CD4-positive, alpha-beta T cell treated with Interleukin-4 for 4 hours (primary cell): ENCODE measurements at regions not wholly inside any gene's neighbourhood (a gene's known extent, or its start where the extent isn't known, plus 50 kb on each side); places are given as distances from the start of the nearest gene placed in this dataset.
"Not testable (repeated sequence)": the region's sequence is repeated elsewhere in the genome, so short reads cannot be mapped to it uniquely, and the experiment has no call there.

Source experiments
- DNase-seq: peaks from one replicate; pipeline ENCODE4 v3.0.0-alpha.2; 2020

DNA sequence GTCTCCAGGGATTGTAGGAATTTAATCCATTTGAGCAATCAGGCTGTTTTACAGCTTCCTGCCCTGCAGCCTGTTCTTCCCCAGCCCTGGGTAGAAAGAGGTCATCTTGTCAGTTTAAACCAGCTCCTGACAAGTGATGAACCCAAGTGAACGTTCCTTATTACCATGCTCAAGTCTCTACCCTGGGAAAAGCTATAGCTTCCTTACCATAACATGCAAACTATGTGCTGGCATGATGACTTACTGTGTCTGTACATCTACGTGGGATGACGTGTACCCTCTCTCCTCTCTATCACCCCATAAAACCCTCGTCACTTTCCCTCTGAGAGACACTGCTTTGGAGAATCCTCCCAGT, 452.2 kb downstream of the XYLT1 start:
- no peak for DNase-seq

DNA sequence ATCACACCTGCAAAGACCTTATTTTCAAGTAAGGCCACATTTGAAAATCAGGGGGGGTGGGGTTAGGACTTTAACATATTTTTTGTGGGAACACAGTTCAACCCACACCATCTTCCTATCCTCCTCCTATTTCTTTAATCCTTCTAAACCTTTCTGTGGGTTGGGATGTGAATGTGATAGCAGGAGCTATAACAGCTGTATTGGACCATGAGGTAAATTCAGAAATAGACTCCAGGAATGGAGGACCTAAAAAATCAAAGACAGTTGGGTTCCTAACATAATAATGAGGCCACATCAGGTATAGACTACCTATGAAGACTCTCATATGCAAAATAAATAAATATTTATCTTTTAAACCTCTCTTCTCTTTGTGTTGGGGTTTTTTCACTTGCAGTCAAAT, 451.4 kb downstream of the XYLT1 start:
- no peak for DNase-seq

GRCh38 chr16:17023606-17024005, 447.2 kb downstream of the XYLT1 start:
- DNase-seq: no peak

GRCh38 chr16:17024514-17024913, 446.2 kb downstream of the XYLT1 start:
- DNase-seq: no peak

- DNase-seq: peak; percentile 41
Measured at GRCh38 chr16:17026600-17027242, 444.0 kb downstream of the XYLT1 start.

DNA sequence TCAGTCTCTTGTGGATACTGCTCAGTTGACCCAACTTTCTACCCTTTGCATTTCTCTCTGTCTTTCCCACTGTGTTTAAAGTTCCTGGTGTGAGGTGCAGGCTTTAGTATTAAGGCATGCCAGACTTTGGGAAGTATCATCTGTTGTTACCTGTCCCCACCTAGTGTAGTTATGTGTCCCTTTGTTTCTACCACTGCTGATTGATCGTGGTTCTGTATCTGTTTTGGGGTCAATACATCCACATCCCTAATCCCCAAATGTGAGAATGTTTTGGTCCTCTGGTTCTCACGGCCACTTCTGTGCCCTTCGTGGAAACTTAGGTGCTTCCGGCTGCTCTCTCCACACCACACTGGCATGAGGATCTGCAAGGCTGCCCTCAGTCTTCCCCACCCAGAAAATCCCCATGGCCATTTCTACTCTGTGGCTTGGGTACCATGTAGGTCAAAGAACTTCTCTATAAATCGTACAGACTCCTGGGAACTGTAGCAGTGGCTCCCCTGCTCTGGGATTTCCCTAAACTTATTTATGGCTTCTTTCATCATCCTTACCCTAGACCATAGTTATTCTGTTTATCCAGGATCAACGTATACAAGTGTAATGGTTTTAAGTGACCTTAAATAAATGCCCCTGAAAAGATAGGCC, 443.2 kb downstream of the XYLT1 start:
- no peak for DNase-seq

GRCh38 chr16:17029602-17030350, 441.0 kb downstream of the XYLT1 start:
- DNase-seq: no peak

- DNase-seq: no peak
Measured at GRCh38 chr16:17031484-17032268, 439.1 kb downstream of the XYLT1 start.

DNA sequence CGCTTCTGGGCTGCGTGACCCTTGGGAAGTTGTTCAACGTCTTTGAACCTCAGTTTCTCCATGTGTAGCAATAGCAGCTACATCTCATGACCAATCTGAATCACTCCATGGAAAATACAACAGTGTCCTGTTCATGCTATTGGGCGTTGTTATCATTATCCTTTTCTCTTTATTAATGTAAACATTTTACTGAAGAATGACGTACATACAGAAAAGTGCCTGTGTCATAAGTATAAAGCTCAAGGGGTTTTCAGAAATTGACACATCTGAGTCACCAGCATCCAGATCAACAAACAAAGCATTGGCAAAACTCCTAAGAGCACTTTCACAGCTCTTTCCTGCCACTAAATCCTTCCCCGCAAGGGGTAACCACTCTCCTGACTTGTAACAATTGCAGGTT, 438.4 kb downstream of the XYLT1 start:
- DNase-seq: no peak

DNA sequence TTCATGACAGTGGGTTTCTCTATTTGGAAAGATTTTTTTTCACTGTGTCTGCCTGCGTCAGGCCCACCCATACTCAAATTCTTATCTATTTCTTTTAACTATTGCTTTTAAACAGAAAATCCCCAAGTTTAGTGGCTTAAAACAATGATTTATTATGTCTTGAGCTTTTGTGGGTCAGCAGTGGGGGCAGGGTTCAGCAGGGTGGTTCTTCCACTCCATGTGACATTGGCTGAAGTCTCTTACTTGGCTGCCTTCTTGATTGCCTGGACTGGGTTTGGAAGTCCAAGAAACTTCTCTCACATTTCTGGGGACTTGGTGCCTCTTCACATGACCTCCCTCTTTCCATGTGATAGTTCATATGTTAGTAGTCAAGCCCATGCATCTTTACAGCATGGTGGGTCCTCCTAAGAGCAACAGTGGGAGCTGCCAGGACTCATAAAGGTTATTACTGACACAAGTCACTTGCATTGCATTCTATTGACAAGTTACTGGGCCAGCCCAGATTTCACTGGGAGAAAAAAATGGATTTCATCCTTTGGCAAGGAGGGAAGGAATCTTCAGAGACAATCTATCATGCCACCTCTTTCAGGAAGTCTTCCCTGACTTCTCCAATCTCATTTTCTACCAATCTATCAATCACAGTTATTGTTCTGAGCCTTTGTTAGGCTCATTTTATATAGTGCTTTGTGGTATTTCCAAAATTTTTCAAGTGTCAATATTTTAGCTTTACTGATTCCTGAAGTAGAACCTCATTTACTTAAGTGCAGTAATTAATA, 436.1 kb downstream of the XYLT1 start:
- no peak for DNase-seq

DNA sequence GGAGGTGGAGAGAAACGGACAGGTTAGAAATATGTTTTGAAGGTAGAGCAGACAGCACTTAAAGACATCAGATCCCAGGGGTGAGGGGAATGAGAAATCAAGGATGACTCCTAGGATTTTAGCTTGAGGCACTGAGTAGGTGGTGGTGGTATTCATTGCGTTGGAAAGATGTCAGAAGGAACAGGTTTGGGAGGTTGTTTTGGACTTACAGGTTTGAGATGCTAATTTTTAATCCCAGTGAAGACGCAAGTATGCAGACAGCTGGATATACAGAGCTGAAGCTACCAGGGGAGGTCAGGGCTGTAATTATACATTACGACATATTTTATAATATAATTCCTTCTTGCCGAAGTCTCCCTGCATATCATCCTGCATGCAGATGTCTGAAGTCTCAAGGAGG, 433.3 kb downstream of the XYLT1 start:
- DNase-seq: no peak

DNA sequence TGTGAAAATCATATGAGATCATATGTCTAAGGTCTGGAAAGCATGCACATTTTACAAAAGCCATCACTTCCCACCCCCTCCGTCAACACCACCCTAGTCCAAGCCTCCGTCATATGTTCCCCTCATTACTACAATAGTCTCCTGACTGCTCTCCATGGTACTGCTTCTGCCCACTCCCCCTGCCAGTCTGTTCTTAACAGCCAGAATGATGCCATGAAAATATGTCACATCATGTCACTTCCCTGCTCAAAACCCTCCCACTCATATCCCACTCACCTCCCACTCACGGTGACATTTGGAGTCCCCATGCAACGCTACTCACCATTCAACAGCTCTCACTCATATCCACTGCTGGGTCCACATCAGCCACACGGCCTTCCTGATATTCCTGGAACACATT, 432.3 kb downstream of the XYLT1 start:
- DNase-seq: no peak

- DNase-seq: not testable (repeated sequence)
Measured at GRCh38 chr16:17049109-17049508, 421.7 kb downstream of the XYLT1 start.

GRCh38 chr16:17050468-17050867, 420.3 kb downstream of the XYLT1 start:
- DNase-seq: no peak
